GM12874 (cell line): ENCODE measurements at regions not wholly inside any gene's neighbourhood (a gene's known extent, or its start where the extent isn't known, plus 50 kb on each side); places are given as distances from the start of the nearest gene placed in this dataset.

Experiments used
- CTCF ChIP-seq: IDR thresholded peaks from 2 replicates; pipeline ENCODE4 v1.5.1; 2011; ENCODE audit warnings: low read depth, mild to moderate bottlenecking, control low read depth, low read length, moderate library complexity; ENCODE audit not compliant: insufficient read depth

- TF ChIP-seq CTCF, result no peak
These were observed 230.4 kb downstream of the SPTSSA start for GRCh38 chr14:34231626-34232025.

- TF ChIP-seq CTCF, result no peak
These were observed 232.9 kb downstream of the SPTSSA start for GRCh38 chr14:34229140-34229539.

GRCh38 chr14:34228650-34228976 is 233.4 kb downstream of the SPTSSA start:
- no peak for TF ChIP-seq CTCF

- peak; percentile 79 for TF ChIP-seq CTCF
These were observed 234.0 kb downstream of the SPTSSA start for GRCh38 chr14:34227834-34228649.

- TF ChIP-seq CTCF, result no peak
These were observed 237.8 kb downstream of the SPTSSA start for GRCh38 chr14:34224221-34224620.

- no peak for TF ChIP-seq CTCF
These were observed 238.5 kb downstream of the SPTSSA start for GRCh38 chr14:34223373-34224148.

- no peak for TF ChIP-seq CTCF
These were observed 239.2 kb downstream of the SPTSSA start for GRCh38 chr14:34222867-34223266.
